Ovary (tissue), 3 donors: ENCODE measurements at regions not wholly inside any gene's neighbourhood (a gene's known extent, or its start where the extent isn't known, plus 50 kb on each side); places are given as distances from the start of the nearest gene placed in this dataset.

Source experiments
- CTCF ChIP-seq, 3 donors: fragments of 450-650 bp in 2 of 3; fragments of 200-600 bp in 1 of 3; IDR thresholded peaks; one replicate each; pipeline versions ENCODE4 v1.5.1 to v1.8.0; 2016 to 2022; ENCODE audit warnings: antibody characterized with exemption in 3 of 3, mild to moderate bottlenecking in 1 of 3
- EP300 ChIP-seq: sonication (generic); formaldehyde crosslinking; IDR thresholded peaks from one replicate; pipeline ENCODE4 v1.6.1; 2017; ENCODE audit warnings: antibody characterized with exemption
- POLR2A ChIP-seq: fragments of 450-650 bp; IDR thresholded peaks from one replicate; pipeline ENCODE4 v1.6.1; 2017; ENCODE audit warnings: antibody characterized with exemption, mild to moderate bottlenecking, moderate library complexity
- donor health status: DM: no; HTN: no; CAD: no.

- TF ChIP-seq CTCF (IDR thresholded peaks at IDR 0.05) (no peak), EP300 (no peak), POLR2A (no peak)
Measured at GRCh38 chr15:95425859-95426258, 904.6 kb upstream of the NR2F2 start.
